H9 (cell line): ENCODE measurements at regions not wholly inside any gene's neighbourhood (a gene's known extent, or its start where the extent isn't known, plus 50 kb on each side); places are given as distances from the start of the nearest gene placed in this dataset.

ENCODE experiments used
- DNase-seq: peaks from one replicate; pipeline ENCODE4 v3.0.0-alpha.2; 2017
- H2AFZ ChIP-seq: one replicate; pipeline ENCODE4 v1.6.1; 2013; ENCODE audit warnings: mild to moderate bottlenecking, low read length, control low read depth, moderate library complexity
- H2AK5ac ChIP-seq: 2 replicates; pipeline ENCODE4 v1.6.1; 2013; ENCODE audit warnings: low read length, control low read depth, mixed read lengths; ENCODE audit not compliant: insufficient read length
- H2BK120ac ChIP-seq: one replicate; pipeline ENCODE4 v1.6.1; 2013; ENCODE audit warnings: low read depth, mild to moderate bottlenecking, low read length, control low read depth, inconsistent platforms; ENCODE audit not compliant: poor library complexity, severe bottlenecking
- H2BK12ac ChIP-seq: 2 replicates; pipeline ENCODE4 v1.6.1; 2013; ENCODE audit warnings: low read length, control low read depth, mixed read lengths, low read depth; ENCODE audit not compliant: insufficient read length
- H2BK15ac ChIP-seq: 2 replicates; pipeline ENCODE4 v1.6.1; 2013; ENCODE audit warnings: low read depth, low read length, control low read depth
- H2BK20ac ChIP-seq: one replicate; pipeline ENCODE4 v1.6.1; 2013; ENCODE audit warnings: low read depth, mild to moderate bottlenecking, low read length, control low read depth, inconsistent platforms; ENCODE audit not compliant: poor library complexity, severe bottlenecking
- H2BK5ac ChIP-seq: 2 replicates; pipeline ENCODE4 v1.6.1; 2013; ENCODE audit warnings: low read length, control low read depth, mixed read lengths; ENCODE audit not compliant: insufficient read length
- H3K14ac ChIP-seq: 2 replicates; pipeline ENCODE4 v1.6.1; 2013; ENCODE audit warnings: low read length, control low read depth; ENCODE audit not compliant: insufficient read depth
- H3K18ac ChIP-seq: 2 replicates; pipeline ENCODE4 v1.6.1; 2013; ENCODE audit warnings: low read depth, mild to moderate bottlenecking, mixed read lengths, low read length, control low read depth; ENCODE audit not compliant: insufficient read length
- H3K23ac ChIP-seq: 2 replicates; pipeline ENCODE4 v1.6.1; 2013; ENCODE audit warnings: low read length, control low read depth, mixed read lengths, low read depth; ENCODE audit not compliant: insufficient read length
- H3K23me2 ChIP-seq: 2 replicates; pipeline ENCODE4 v1.6.1; 2013; ENCODE audit warnings: low read depth, mild to moderate bottlenecking, mixed read lengths, low read length, control low read depth; ENCODE audit not compliant: insufficient read length, poor library complexity, severe bottlenecking
- H3K27ac ChIP-seq: 2 replicates; pipeline ENCODE4 v1.5.1; 2013; ENCODE audit warnings: low read length, control low read depth, mixed read lengths, low read depth; ENCODE audit not compliant: insufficient read length
- H3K27me3 ChIP-seq: 2 replicates; pipeline ENCODE4 v1.6.1; 2013; ENCODE audit warnings: low read length, control low read depth, inconsistent platforms; ENCODE audit not compliant: insufficient read depth
- H3K4ac ChIP-seq: 2 replicates; pipeline ENCODE4 v1.6.1; 2013; ENCODE audit warnings: low read depth, mild to moderate bottlenecking, control low read depth, inconsistent platforms, low read length, moderate library complexity
- H3K4me1 ChIP-seq: 2 replicates; pipeline ENCODE4 v1.6.1; 2013; ENCODE audit warnings: low read length, control low read depth, inconsistent platforms; ENCODE audit not compliant: insufficient read depth
- H3K4me2 ChIP-seq: 2 replicates; pipeline ENCODE4 v1.6.1; 2013; ENCODE audit warnings: low read length, control low read depth, mixed read lengths; ENCODE audit not compliant: insufficient read length, insufficient read depth
- H3K56ac ChIP-seq: 2 replicates; pipeline ENCODE4 v1.6.1; 2013; ENCODE audit warnings: low read depth, mild to moderate bottlenecking, mixed read lengths, low read length, control low read depth; ENCODE audit not compliant: insufficient read length
- H3K79me1 ChIP-seq: 2 replicates; pipeline ENCODE4 v1.6.1; 2013; ENCODE audit warnings: low read depth, mild to moderate bottlenecking, moderate library complexity, low read length, control low read depth, inconsistent platforms; ENCODE audit not compliant: insufficient read depth, poor library complexity, severe bottlenecking
- H3K79me2 ChIP-seq: 2 replicates; pipeline ENCODE4 v1.6.1; 2013; ENCODE audit warnings: low read length, control low read depth, inconsistent platforms; ENCODE audit not compliant: insufficient read depth
- H3K9ac ChIP-seq: 2 replicates; pipeline ENCODE4 v1.6.1; 2013; ENCODE audit warnings: low read length, control low read depth, mixed read lengths; ENCODE audit not compliant: insufficient read length; ENCODE audit errors: extremely low read depth
- H3K9me3 ChIP-seq: one replicate; pipeline ENCODE4 v1.6.1; 2013; ENCODE audit warnings: low read depth, low read length, inconsistent platforms; ENCODE audit not compliant: control insufficient read depth
- H3T11ph ChIP-seq: one replicate; pipeline ENCODE4 v1.6.1; 2013; ENCODE audit warnings: mild to moderate bottlenecking, low read length, control low read depth, inconsistent platforms
- H4K20me1 ChIP-seq: one replicate; pipeline ENCODE4 v1.6.1; 2013; ENCODE audit not compliant: control insufficient read depth, insufficient read length, insufficient read depth
- H4K5ac ChIP-seq: 2 replicates; pipeline ENCODE4 v1.6.1; 2013; ENCODE audit warnings: low read depth, mild to moderate bottlenecking, mixed read lengths, low read length, control low read depth; ENCODE audit not compliant: insufficient read length
- H4K8ac ChIP-seq: replicated peaks from 2 replicates; pipeline ENCODE4 v1.6.1; 2013; ENCODE audit warnings: low read length, control low read depth, mixed read lengths, low read depth; ENCODE audit not compliant: insufficient read length
- H4K91ac ChIP-seq: 2 replicates; pipeline ENCODE4 v1.6.1; 2013; ENCODE audit warnings: low read depth, mild to moderate bottlenecking, moderate library complexity, mixed read lengths, low read length, control low read depth; ENCODE audit not compliant: insufficient read length
- H3K27ac Mint-ChIP-seq, 3 experiments: 2 replicates in 2 of 3; 3 replicates in 1 of 3; pipeline ENCODE4 v1.8.0; 2020 to 2021; ENCODE audit warnings: mixed read lengths in 3 of 3, mild to moderate bottlenecking in 1 of 3, moderate library complexity in 1 of 3
- H3K27me3 Mint-ChIP-seq: 2 replicates; pipeline ENCODE4 v1.8.0; 2021; ENCODE audit warnings: low read depth, mild to moderate bottlenecking, moderate library complexity, mixed read lengths
- H3K36me3 Mint-ChIP-seq, 3 experiments: 2 replicates in 2 of 3; 3 replicates in 1 of 3; pipeline ENCODE4 v1.8.0; 2020 to 2021; ENCODE audit warnings: low read depth in 3 of 3, mixed read lengths in 3 of 3; ENCODE audit not compliant: insufficient read depth in 1 of 3
- H3K4me1 Mint-ChIP-seq, 2 experiments: 2 replicates each; pipeline ENCODE4 v1.8.0; 2020; ENCODE audit warnings: mixed read lengths in 2 of 2
- H3K4me3 Mint-ChIP-seq, 2 experiments: 2 replicates in 1 of 2; 3 replicates in 1 of 2; pipeline ENCODE4 v1.8.0; 2020 to 2021; ENCODE audit warnings: mild to moderate bottlenecking in 2 of 2, mixed read lengths in 2 of 2, moderate library complexity in 1 of 2
- H3K9me3 Mint-ChIP-seq, 2 experiments: 2 replicates in 1 of 2; 3 replicates in 1 of 2; pipeline ENCODE4 v1.8.0; 2020; ENCODE audit warnings: mild to moderate bottlenecking in 2 of 2, mixed read lengths in 2 of 2, moderate library complexity in 1 of 2
- WGBS: extraction: QIAGEN DNeasy Blood & Tissue Kit; methylation state at CpG from one replicate; pipeline ENCODE4 v1.1.7; 2013; ENCODE audit warnings: missing lambda C conversion rate, low lambda C conversion rate, mixed read lengths; ENCODE audit not compliant: insufficient read length; ENCODE audit errors: extremely low coverage; 5-methylcytosine and 5-hydroxymethylcytosine counted together
- TF ChIP-seq, protein P1 (sequence below): fragments of 200-600 bp; sonication (generic); conservative IDR thresholded peaks from 3 replicates; pipeline ENCODE4 v1.8.0; 2021; ENCODE audit warnings: antibody characterized with exemption, mild to moderate bottlenecking

DNA sequence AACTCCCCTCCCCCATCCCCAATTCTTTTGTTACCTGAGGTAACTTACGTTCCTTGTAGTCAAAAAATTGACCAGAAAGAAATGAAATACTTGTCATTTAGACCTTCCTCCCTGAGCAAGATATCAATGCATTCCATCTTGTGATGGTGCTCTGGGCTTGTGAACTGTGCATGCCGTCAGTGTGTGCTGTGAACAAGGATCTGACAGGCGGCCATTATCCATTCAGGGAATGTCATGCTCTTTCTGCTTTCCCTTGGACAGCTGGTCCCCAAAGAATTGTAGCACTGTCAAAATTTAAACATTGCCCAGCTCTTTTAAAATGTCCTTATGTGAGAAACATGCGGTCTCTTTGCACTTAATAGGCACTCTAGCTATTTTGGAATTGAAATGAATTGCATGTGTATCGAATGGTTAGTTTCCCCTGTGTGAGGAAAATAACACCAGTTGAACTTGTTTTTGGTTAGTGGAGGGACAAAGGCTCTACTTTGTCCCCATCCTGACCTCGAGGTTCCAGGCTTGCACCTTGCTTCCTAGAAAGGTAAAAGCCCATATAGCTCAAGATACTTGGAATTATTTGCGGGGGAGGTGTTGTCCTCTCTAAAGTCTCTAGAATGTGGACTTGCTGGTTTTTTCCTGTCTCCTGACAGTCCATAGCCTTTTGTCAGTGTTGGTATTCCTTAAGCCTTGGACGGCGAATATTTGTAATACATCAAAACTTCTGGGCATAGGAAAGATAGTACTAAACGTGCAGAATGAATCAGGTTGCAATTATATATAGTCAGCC, 350.9 kb downstream of the NUP35 start:
- H4K91ac ChIP-seq = no peak overlapping the region
- no peak overlapping the region for H3K4me3 Mint-ChIP-seq
- H3K27ac ChIP-seq = no peak overlapping the region
- peaks cover 7 to 15% of the 10 kb centered on the region in 2 experiments for H3K4me1 Mint-ChIP-seq
- H3K4me2 ChIP-seq = no peak overlapping the region
- H2AFZ ChIP-seq = peak overlapping the region; percentile 32
- no peak overlapping the region for H2BK15ac ChIP-seq
- H3K23me2 ChIP-seq = no peaks in the 10 kb centered on the region
- H3K4me1 ChIP-seq = no peaks in the 10 kb centered on the region; the same call in 1 of the 2 replicates
- no peak overlapping the region for H3K9ac ChIP-seq
- H3K9me3 ChIP-seq = no peaks in the 10 kb centered on the region
- no peaks in the 10 kb centered on the region for H3K79me1 ChIP-seq
- H3K4ac ChIP-seq = no peak overlapping the region
- H3K79me2 ChIP-seq = no peaks in the 10 kb centered on the region
- WGBS = no CpG with 5 or more reads among the region's 10 CpGs
- H2BK12ac ChIP-seq = no peak overlapping the region
- no peak overlapping the region for H3K14ac ChIP-seq
- no peak overlapping the region for H3K18ac ChIP-seq
- no peak overlapping the region for H3K23ac ChIP-seq
- no peak overlapping the region for H4K8ac ChIP-seq
- no peaks in the 10 kb centered on the region for H3K27me3 ChIP-seq
- TF ChIP-seq, protein P1, sequence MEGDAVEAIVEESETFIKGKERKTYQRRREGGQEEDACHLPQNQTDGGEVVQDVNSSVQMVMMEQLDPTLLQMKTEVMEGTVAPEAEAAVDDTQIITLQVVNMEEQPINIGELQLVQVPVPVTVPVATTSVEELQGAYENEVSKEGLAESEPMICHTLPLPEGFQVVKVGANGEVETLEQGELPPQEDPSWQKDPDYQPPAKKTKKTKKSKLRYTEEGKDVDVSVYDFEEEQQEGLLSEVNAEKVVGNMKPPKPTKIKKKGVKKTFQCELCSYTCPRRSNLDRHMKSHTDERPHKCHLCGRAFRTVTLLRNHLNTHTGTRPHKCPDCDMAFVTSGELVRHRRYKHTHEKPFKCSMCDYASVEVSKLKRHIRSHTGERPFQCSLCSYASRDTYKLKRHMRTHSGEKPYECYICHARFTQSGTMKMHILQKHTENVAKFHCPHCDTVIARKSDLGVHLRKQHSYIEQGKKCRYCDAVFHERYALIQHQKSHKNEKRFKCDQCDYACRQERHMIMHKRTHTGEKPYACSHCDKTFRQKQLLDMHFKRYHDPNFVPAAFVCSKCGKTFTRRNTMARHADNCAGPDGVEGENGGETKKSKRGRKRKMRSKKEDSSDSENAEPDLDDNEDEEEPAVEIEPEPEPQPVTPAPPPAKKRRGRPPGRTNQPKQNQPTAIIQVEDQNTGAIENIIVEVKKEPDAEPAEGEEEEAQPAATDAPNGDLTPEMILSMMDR = no peak
- no peaks in the 10 kb centered on the region for H3K27me3 Mint-ChIP-seq
- H4K5ac ChIP-seq = no peak overlapping the region
- H2AK5ac ChIP-seq = no peak overlapping the region
- H3K27ac Mint-ChIP-seq = no peak overlapping the region
- no peak overlapping the region for H3K56ac ChIP-seq
- no peak overlapping the region for H2BK5ac ChIP-seq
- DNase-seq = no peak
- H3K9me3 Mint-ChIP-seq = peaks cover 10 to 12% of the 10 kb centered on the region in 2 experiments
- H2BK120ac ChIP-seq = no peak overlapping the region
- peaks cover 2 to 16% (median 6%) of the 10 kb centered on the region in 3 experiments; a peak in 5 of 7 replicates for H3K36me3 Mint-ChIP-seq
- no peak overlapping the region for H3T11ph ChIP-seq
- H2BK20ac ChIP-seq = no peak overlapping the region
- no peaks in the 10 kb centered on the region for H4K20me1 ChIP-seq
